Activated T-helper 1 cell treated with anti-CD3 and anti-CD28 coated beads, Interleukin-12 subunit alpha, Interleukin-12 subunit beta, Interleukin-2, Interleukin-4 antibody, amounts not matched to agents 30 ng/mL and 10 ng/mL and 1 ng/mL, durations not matched to agents 14 hours and 24 hours and 36 hours (primary cell): ENCODE measurements at regions not wholly inside any gene's neighbourhood (a gene's known extent, or its start where the extent isn't known, plus 50 kb on each side); places are given as distances from the start of the nearest gene placed in this dataset.

Experiments used
- DNase-seq: peaks from one replicate; pipeline ENCODE4 v3.0.0; 2021; ENCODE audit warnings: low spot score
- H3K27ac Mint-ChIP-seq: one replicate; pipeline ENCODE4 v1.8.0; 2021; ENCODE audit warnings: mild to moderate bottlenecking, mixed read lengths
- H3K27me3 Mint-ChIP-seq: one replicate; pipeline ENCODE4 v1.8.0; 2022; ENCODE audit warnings: mild to moderate bottlenecking, moderate library complexity, mixed read lengths; ENCODE audit not compliant: insufficient read depth
- H3K36me3 Mint-ChIP-seq: one replicate; pipeline ENCODE4 v1.8.0; 2021; ENCODE audit warnings: low read depth, mixed read lengths
- H3K4me1 Mint-ChIP-seq: one replicate; pipeline ENCODE4 v1.8.0; 2021; ENCODE audit warnings: low read depth, mixed read lengths
- H3K4me3 Mint-ChIP-seq: one replicate; pipeline ENCODE4 v1.8.0; 2021; ENCODE audit warnings: mild to moderate bottlenecking, moderate library complexity, mixed read lengths
- H3K9me3 Mint-ChIP-seq: one replicate; pipeline ENCODE4 v1.8.0; 2021; ENCODE audit warnings: mixed read lengths
- intact Hi-C: fragments of 100-400 bp; cut with micrococcal nuclease; formaldehyde crosslinking; loops from one replicate; pipeline ENCODE4 v1.15.1; 2024

- Mint-ChIP-seq H3K9me3 (no peaks in the 10 kb centered on the region), H3K27ac (no peak overlapping the region), H3K4me3 (no peak overlapping the region), H3K36me3 (no peaks in the 10 kb centered on the region), H3K27me3 (peaks cover 15% of the 10 kb centered on the region), H3K4me1 (no peaks in the 10 kb centered on the region)
- DNase-seq, result no peak
- intact Hi-C loops, result no loop called here
Measured at GRCh38 chr15:62927196-62927595, 115.4 kb upstream of the TPM1 start.

- DNase-seq, result no peak
- H3K9me3 Mint-ChIP-seq, result no peaks in the 10 kb centered on the region
- H3K27ac Mint-ChIP-seq, result no peak overlapping the region
- H3K4me3 Mint-ChIP-seq, result no peak overlapping the region
- peaks cover 18% of the 10 kb centered on the region for H3K27me3 Mint-ChIP-seq
- intact Hi-C loops, result no loop called here
- H3K36me3 Mint-ChIP-seq, result no peaks in the 10 kb centered on the region
- H3K4me1 Mint-ChIP-seq, result no peaks in the 10 kb centered on the region
Measured at GRCh38 chr15:62927836-62928235, 114.7 kb upstream of the TPM1 start.

- H3K36me3 Mint-ChIP-seq, result no peaks in the 10 kb centered on the region
- H3K9me3 Mint-ChIP-seq, result no peaks in the 10 kb centered on the region
- DNase-seq, result no peak
- H3K4me3 Mint-ChIP-seq, result no peak overlapping the region
- H3K27me3 Mint-ChIP-seq, result peaks cover 18% of the 10 kb centered on the region
- no peaks in the 10 kb centered on the region for H3K4me1 Mint-ChIP-seq
- intact Hi-C loops, result no loop called here
- H3K27ac Mint-ChIP-seq, result no peak overlapping the region
Measured at GRCh38 chr15:62928242-62928999, 114.1 kb upstream of the TPM1 start.

- DNase-seq, result no peak
- Mint-ChIP-seq H3K36me3 (no peaks in the 10 kb centered on the region), H3K27ac (no peak overlapping the region), H3K4me1 (no peaks in the 10 kb centered on the region), H3K4me3 (no peak overlapping the region), H3K27me3 (peaks cover 16% of the 10 kb centered on the region), H3K9me3 (no peaks in the 10 kb centered on the region)
- intact Hi-C loops, result no loop called here
Measured at GRCh38 chr15:62929000-62929357, 113.6 kb upstream of the TPM1 start.

GRCh38 chr15:62931650-62932049, 110.9 kb upstream of the TPM1 start:
- Mint-ChIP-seq H3K27ac (no peak overlapping the region), H3K9me3 (no peaks in the 10 kb centered on the region), H3K4me1 (no peaks in the 10 kb centered on the region), H3K36me3 (no peaks in the 10 kb centered on the region), H3K4me3 (no peak overlapping the region), H3K27me3 (peaks cover 18% of the 10 kb centered on the region)
- DNase-seq, result no peak
- intact Hi-C loops, result no loop called here

- Mint-ChIP-seq H3K4me1 (no peaks in the 10 kb centered on the region), H3K36me3 (no peaks in the 10 kb centered on the region), H3K27me3 (peaks cover 22% of the 10 kb centered on the region), H3K4me3 (no peak overlapping the region), H3K27ac (no peak overlapping the region), H3K9me3 (no peaks in the 10 kb centered on the region)
- no peak for DNase-seq
- intact Hi-C loops, result no loop called here
Measured at GRCh38 chr15:62932436-62932835, 110.1 kb upstream of the TPM1 start.

- H3K4me3 Mint-ChIP-seq, result no peak overlapping the region
- no peaks in the 10 kb centered on the region for H3K36me3 Mint-ChIP-seq
- no peaks in the 10 kb centered on the region for H3K4me1 Mint-ChIP-seq
- H3K9me3 Mint-ChIP-seq, result no peaks in the 10 kb centered on the region
- no peak for DNase-seq
- H3K27ac Mint-ChIP-seq, result no peak overlapping the region
- intact Hi-C loops, result no loop called here
- H3K27me3 Mint-ChIP-seq, result peaks cover 26% of the 10 kb centered on the region
Measured at GRCh38 chr15:62933386-62933785, 109.2 kb upstream of the TPM1 start.

- intact Hi-C loops, result no loop called here
- Mint-ChIP-seq H3K36me3 (no peaks in the 10 kb centered on the region), H3K27ac (no peak overlapping the region), H3K4me1 (no peaks in the 10 kb centered on the region), H3K9me3 (no peaks in the 10 kb centered on the region), H3K4me3 (no peak overlapping the region), H3K27me3 (peaks cover 24% of the 10 kb centered on the region)
- no peak for DNase-seq
Measured at GRCh38 chr15:62934236-62934971, 108.1 kb upstream of the TPM1 start.

GRCh38 chr15:62935300-62936081, 107.1 kb upstream of the TPM1 start:
- no peaks in the 10 kb centered on the region for H3K4me1 Mint-ChIP-seq
- intact Hi-C loops, result no loop called here
- no peaks in the 10 kb centered on the region for H3K9me3 Mint-ChIP-seq
- no peaks in the 10 kb centered on the region for H3K36me3 Mint-ChIP-seq
- no peak overlapping the region for H3K4me3 Mint-ChIP-seq
- DNase-seq, result no peak
- peaks cover 23% of the 10 kb centered on the region for H3K27me3 Mint-ChIP-seq
- no peak overlapping the region for H3K27ac Mint-ChIP-seq

- Mint-ChIP-seq H3K4me3 (no peak overlapping the region), H3K4me1 (no peaks in the 10 kb centered on the region), H3K27ac (no peak overlapping the region), H3K9me3 (no peaks in the 10 kb centered on the region), H3K36me3 (no peaks in the 10 kb centered on the region), H3K27me3 (peaks cover 15% of the 10 kb centered on the region)
- intact Hi-C loops, result no loop called here
- no peak for DNase-seq
Measured at GRCh38 chr15:62938825-62939224, 103.7 kb upstream of the TPM1 start.

GRCh38 chr15:62940093-62940754, 102.3 kb upstream of the TPM1 start:
- Mint-ChIP-seq H3K27ac (no peak overlapping the region), H3K27me3 (peaks cover 11% of the 10 kb centered on the region), H3K4me3 (no peak overlapping the region), H3K36me3 (no peaks in the 10 kb centered on the region), H3K4me1 (no peaks in the 10 kb centered on the region), H3K9me3 (no peaks in the 10 kb centered on the region)
- intact Hi-C loops, result no loop called here
- DNase-seq, result no peak

GRCh38 chr15:62940755-62941361, 101.7 kb upstream of the TPM1 start:
- Mint-ChIP-seq H3K9me3 (no peaks in the 10 kb centered on the region), H3K36me3 (no peaks in the 10 kb centered on the region), H3K4me1 (no peaks in the 10 kb centered on the region), H3K4me3 (no peak overlapping the region), H3K27me3 (peaks cover 11% of the 10 kb centered on the region), H3K27ac (no peak overlapping the region)
- intact Hi-C loops, result no loop called here
- no peak for DNase-seq
